Keratinocyte (primary cell): ENCODE measurements at regions not wholly inside any gene's neighbourhood (a gene's known extent, or its start where the extent isn't known, plus 50 kb on each side); places are given as distances from the start of the nearest gene placed in this dataset.

Experiments
- EZH2 ChIP-seq: IDR thresholded peaks from one replicate; pipeline ENCODE4 v1.6.1; 2012; ENCODE audit warnings: inconsistent platforms, mild to moderate bottlenecking, low read length, moderate library complexity
- TF ChIP-seq, protein P1 (sequence below), 3 experiments: IDR thresholded peaks in 1 of 3; conservative IDR thresholded peaks in 1 of 3; optimal IDR thresholded peaks in 1 of 3; 2 replicates in 2 of 3; 3 replicates in 1 of 3; pipeline versions ENCODE3 to v1.5.1; 2011; ENCODE audit warnings: low read length in 3 of 3, mild to moderate bottlenecking in 3 of 3, moderate library complexity in 2 of 3, control low read depth in 1 of 3, inconsistent platforms in 1 of 3; ENCODE audit not compliant: insufficient read depth in 2 of 3; ENCODE audit errors: extremely low read depth in 1 of 3

DNA sequence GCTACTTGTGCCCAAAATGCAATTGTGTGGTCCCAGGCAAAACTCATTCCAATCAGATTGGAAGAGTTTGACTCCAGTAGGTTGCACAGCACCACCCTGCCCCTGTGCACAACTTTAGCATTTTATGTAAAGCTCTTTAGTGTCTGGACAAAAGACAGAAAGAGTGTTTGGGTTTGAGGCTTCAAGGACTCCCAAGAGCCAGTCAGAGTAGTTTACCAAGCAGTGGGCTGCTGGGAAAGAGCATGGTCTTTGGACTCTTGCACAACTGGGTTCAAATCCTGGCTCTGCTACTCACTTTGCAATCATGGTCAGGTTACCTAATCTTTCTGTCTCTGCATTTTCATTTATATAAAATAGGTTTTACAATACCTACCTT is 75.8 kb upstream of the UMPS start:
- no peak for TF ChIP-seq EZH2
- TF ChIP-seq, protein P1, sequence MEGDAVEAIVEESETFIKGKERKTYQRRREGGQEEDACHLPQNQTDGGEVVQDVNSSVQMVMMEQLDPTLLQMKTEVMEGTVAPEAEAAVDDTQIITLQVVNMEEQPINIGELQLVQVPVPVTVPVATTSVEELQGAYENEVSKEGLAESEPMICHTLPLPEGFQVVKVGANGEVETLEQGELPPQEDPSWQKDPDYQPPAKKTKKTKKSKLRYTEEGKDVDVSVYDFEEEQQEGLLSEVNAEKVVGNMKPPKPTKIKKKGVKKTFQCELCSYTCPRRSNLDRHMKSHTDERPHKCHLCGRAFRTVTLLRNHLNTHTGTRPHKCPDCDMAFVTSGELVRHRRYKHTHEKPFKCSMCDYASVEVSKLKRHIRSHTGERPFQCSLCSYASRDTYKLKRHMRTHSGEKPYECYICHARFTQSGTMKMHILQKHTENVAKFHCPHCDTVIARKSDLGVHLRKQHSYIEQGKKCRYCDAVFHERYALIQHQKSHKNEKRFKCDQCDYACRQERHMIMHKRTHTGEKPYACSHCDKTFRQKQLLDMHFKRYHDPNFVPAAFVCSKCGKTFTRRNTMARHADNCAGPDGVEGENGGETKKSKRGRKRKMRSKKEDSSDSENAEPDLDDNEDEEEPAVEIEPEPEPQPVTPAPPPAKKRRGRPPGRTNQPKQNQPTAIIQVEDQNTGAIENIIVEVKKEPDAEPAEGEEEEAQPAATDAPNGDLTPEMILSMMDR (optimal IDR thresholded peaks at IDR 0.05 in 1 of 3, IDR thresholded peaks at IDR 0.05 in 1 of 3, conservative IDR thresholded peaks at IDR 0.05 in 1 of 3; ENCODE audit: extremely low read depth in 1 of 3, insufficient read depth in 2 of 3, low read length in 3 of 3), result no peak
